ENCODE measurements at regions not wholly inside any gene's neighbourhood (a gene's known extent, or its start where the extent isn't known, plus 50 kb on each side); places are given as distances from the start of the nearest gene placed in this dataset.

DNA sequence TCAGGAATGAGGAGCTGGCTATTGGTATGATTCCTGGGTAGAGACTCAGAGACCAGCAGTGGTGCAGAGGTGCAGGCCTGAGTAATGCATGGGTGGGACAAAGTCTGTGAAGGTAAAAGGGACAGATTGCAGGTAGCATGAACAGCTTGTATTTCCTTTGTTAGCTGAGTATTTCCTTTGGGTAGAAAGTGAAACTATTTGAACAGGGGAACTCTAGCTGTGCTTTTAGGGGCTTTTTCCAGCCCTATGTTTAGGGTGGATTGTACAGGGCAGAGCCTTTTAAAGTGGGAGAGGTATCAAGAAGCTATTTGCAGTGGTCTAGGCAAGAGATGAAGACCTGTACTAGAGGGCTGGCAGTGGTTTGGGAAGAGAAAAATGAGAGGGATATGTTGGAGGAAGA is 739.9 kb downstream of the REEP3 start:
- Histone ChIP-seq H4K20me1 (ENCODE audit: insufficient read depth, poor library complexity, severe bottlenecking) (no peaks in the 10 kb centered on the region), H3K4me1 (ENCODE audit: insufficient read depth) (no peaks in the 10 kb centered on the region), H3K4me2 (no peak overlapping the region), H3K79me2 (no peaks in the 10 kb centered on the region), H3K9me3 (ENCODE audit: low read depth) (no peaks in the 10 kb centered on the region), H3K27me3 (no peaks in the 10 kb centered on the region), H3K27ac (no peak overlapping the region), H2AFZ (no peak overlapping the region), H3K36me3 (replicated peaks; ENCODE audit: insufficient read depth, low read depth) (no peaks in the 10 kb centered on the region), H3K9me2 (replicated peaks; ENCODE audit: insufficient read depth) (no peaks in the 10 kb centered on the region), H3K4me3 (no peak overlapping the region)
- DNase-seq (ENCODE audit: low spot score) = no peak
- TF ChIP-seq, protein P1, sequence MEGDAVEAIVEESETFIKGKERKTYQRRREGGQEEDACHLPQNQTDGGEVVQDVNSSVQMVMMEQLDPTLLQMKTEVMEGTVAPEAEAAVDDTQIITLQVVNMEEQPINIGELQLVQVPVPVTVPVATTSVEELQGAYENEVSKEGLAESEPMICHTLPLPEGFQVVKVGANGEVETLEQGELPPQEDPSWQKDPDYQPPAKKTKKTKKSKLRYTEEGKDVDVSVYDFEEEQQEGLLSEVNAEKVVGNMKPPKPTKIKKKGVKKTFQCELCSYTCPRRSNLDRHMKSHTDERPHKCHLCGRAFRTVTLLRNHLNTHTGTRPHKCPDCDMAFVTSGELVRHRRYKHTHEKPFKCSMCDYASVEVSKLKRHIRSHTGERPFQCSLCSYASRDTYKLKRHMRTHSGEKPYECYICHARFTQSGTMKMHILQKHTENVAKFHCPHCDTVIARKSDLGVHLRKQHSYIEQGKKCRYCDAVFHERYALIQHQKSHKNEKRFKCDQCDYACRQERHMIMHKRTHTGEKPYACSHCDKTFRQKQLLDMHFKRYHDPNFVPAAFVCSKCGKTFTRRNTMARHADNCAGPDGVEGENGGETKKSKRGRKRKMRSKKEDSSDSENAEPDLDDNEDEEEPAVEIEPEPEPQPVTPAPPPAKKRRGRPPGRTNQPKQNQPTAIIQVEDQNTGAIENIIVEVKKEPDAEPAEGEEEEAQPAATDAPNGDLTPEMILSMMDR (IDR thresholded peaks at IDR 0.05; ENCODE audit: poor library complexity) = no peak
- TF ChIP-seq EZH2 (IDR thresholded peaks at IDR 0.05; ENCODE audit: borderline replicate concordance) (no peak), EZH2phosphoT487 (IDR thresholded peaks at IDR 0.05; ENCODE audit: low read depth, severe bottlenecking, unreplicated experiment) (no peak)

DNA sequence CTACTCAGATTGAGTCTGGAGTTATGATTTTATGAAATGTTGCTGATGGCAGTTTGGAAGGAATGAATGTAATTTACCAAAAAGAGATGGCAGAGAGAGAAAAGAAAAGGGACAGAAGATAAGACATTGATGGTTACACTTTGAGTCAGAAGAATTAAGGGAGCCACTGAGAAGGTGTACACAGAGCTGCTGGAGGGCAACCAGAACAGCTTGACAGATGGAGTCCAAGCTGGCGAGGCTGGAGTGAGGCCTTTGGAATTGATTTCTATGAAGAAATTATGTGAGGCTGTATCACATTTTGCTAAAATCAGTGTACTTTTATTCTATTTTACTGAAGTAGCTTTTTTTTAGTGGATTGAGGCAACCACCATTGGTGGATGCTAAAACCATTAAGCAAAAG is 740.5 kb downstream of the REEP3 start:
- Histone ChIP-seq H3K4me2 (no peak overlapping the region), H3K4me1 (ENCODE audit: insufficient read depth) (no peaks in the 10 kb centered on the region), H3K27ac (no peak overlapping the region), H3K36me3 (replicated peaks; ENCODE audit: insufficient read depth, low read depth) (no peaks in the 10 kb centered on the region), H4K20me1 (ENCODE audit: insufficient read depth, poor library complexity, severe bottlenecking) (no peaks in the 10 kb centered on the region), H3K9me2 (replicated peaks; ENCODE audit: insufficient read depth) (no peaks in the 10 kb centered on the region), H3K79me2 (no peaks in the 10 kb centered on the region), H3K4me3 (no peak overlapping the region), H3K9me3 (ENCODE audit: low read depth) (no peaks in the 10 kb centered on the region), H3K27me3 (no peaks in the 10 kb centered on the region), H2AFZ (no peak overlapping the region)
- 100% methylated on average over 1 of the region's 1 CpG for WGBS (ENCODE audit: low lambda C conversion rate, missing lambda C conversion rate)
- TF ChIP-seq, protein P1 (IDR thresholded peaks at IDR 0.05; ENCODE audit: poor library complexity) = no peak
- no peak for TF ChIP-seq EZH2phosphoT487 (IDR thresholded peaks at IDR 0.05; ENCODE audit: low read depth, severe bottlenecking, unreplicated experiment)
- no peak for TF ChIP-seq EZH2 (IDR thresholded peaks at IDR 0.05; ENCODE audit: borderline replicate concordance)
- DNase-seq (ENCODE audit: low spot score) = no peak

DNA sequence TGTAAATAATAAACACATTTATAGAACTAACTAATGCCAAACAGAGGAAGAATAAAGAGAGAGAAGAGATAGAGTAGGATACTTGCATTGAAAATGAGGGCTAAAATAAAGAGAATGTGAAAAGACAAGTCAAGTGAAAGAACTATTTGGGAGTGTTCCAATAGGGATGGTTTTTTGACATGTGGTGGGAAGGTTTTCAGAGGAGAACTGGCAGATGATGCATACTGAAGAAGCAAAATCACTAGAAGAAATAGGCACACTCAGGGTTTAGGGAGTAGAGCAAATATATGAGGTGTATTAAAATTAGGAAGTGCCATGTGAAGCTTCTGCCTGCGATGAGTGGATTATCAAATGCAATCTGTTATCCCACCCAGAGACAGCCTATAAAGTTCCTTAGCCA is 744.8 kb downstream of the REEP3 start:
- Histone ChIP-seq H3K27ac (no peak overlapping the region), H3K36me3 (replicated peaks; ENCODE audit: insufficient read depth, low read depth) (no peaks in the 10 kb centered on the region), H3K79me2 (no peaks in the 10 kb centered on the region), H3K27me3 (no peaks in the 10 kb centered on the region), H2AFZ (no peak overlapping the region), H3K4me3 (no peak overlapping the region), H3K9me2 (replicated peaks; ENCODE audit: insufficient read depth) (no peaks in the 10 kb centered on the region), H3K9me3 (ENCODE audit: low read depth) (no peaks in the 10 kb centered on the region), H3K4me2 (no peak overlapping the region), H3K4me1 (ENCODE audit: insufficient read depth) (no peaks in the 10 kb centered on the region), H4K20me1 (ENCODE audit: insufficient read depth, poor library complexity, severe bottlenecking) (no peaks in the 10 kb centered on the region)
- WGBS (ENCODE audit: low lambda C conversion rate, missing lambda C conversion rate) = 88% methylated on average over 1 of the region's 1 CpG
- no peak for TF ChIP-seq EZH2phosphoT487 (IDR thresholded peaks at IDR 0.05; ENCODE audit: low read depth, severe bottlenecking, unreplicated experiment)
- TF ChIP-seq, protein P1 (IDR thresholded peaks at IDR 0.05; ENCODE audit: poor library complexity) = no peak
- TF ChIP-seq EZH2 (IDR thresholded peaks at IDR 0.05; ENCODE audit: borderline replicate concordance) = no peak
- DNase-seq (ENCODE audit: low spot score) = no peak

DNA sequence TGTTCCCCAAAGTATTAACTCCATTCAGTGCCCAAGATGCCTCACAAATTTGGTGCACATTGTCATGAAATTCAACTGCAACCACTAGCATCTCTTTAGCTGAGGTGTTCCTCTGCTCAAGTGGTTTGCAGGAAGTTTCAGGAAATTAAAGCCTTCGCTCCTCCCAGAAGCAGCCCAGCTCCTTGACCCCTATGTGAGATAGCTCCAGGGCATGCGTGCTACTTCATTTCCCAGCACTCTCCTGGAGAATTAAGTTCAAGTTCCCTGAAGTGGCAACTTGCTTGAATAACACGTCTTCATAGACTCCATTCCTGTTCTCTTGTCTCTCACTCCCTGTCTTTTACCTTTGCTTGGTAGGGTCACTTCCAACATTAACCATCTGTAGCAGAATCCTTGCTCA is 750.3 kb downstream of the REEP3 start:
- WGBS (ENCODE audit: low lambda C conversion rate, missing lambda C conversion rate) = 64% methylated on average over 3 of the region's 3 CpGs
- no peak overlapping the region for H3K4me2 ChIP-seq
- no peak overlapping the region for H2AFZ ChIP-seq
- H3K36me3 ChIP-seq (replicated peaks; ENCODE audit: insufficient read depth, low read depth) = no peaks in the 10 kb centered on the region
- H4K20me1 ChIP-seq (ENCODE audit: insufficient read depth, poor library complexity, severe bottlenecking) = no peaks in the 10 kb centered on the region
- no peaks in the 10 kb centered on the region for H3K9me2 ChIP-seq (replicated peaks; ENCODE audit: insufficient read depth)
- DNase-seq (ENCODE audit: low spot score) = no peak
- no peak overlapping the region for H3K27ac ChIP-seq
- no peaks in the 10 kb centered on the region for H3K4me1 ChIP-seq (ENCODE audit: insufficient read depth)
- no peaks in the 10 kb centered on the region for H3K27me3 ChIP-seq
- no peaks in the 10 kb centered on the region for H3K79me2 ChIP-seq
- H3K9me3 ChIP-seq (ENCODE audit: low read depth) = no peaks in the 10 kb centered on the region
- H3K4me3 ChIP-seq = no peak overlapping the region
- TF ChIP-seq, protein P1 (IDR thresholded peaks at IDR 0.05; ENCODE audit: poor library complexity) = no peak
- TF ChIP-seq EZH2phosphoT487 (IDR thresholded peaks at IDR 0.05; ENCODE audit: low read depth, severe bottlenecking, unreplicated experiment) = no peak

Measured in hepatocyte (in vitro differentiated cells).